Breast epithelium (tissue), 4 donors: ENCODE measurements at regions not wholly inside any gene's neighbourhood (a gene's known extent, or its start where the extent isn't known, plus 50 kb on each side); places are given as distances from the start of the nearest gene placed in this dataset.

ENCODE experiments used
- DNase-seq, 2 donors: peaks; one replicate each; pipeline ENCODE4 v3.0.0-alpha.2; 2019; ENCODE audit warnings: low spot score in 2 of 2
- H3K27ac ChIP-seq, 2 donors: fragments of 200-600 bp; sonication (generic) in 1 of 2; one replicate each; pipeline ENCODE4 v1.5.1; 2016 to 2019; ENCODE audit warnings: mild to moderate bottlenecking in 1 of 2
- H3K27me3 ChIP-seq, 2 donors: fragments of 200-600 bp; sonication (generic) in 1 of 2; one replicate each; pipeline versions ENCODE4 v1.5.1 to v1.6.0; 2017 to 2019; ENCODE audit warnings: control low read depth in 1 of 2, mild to moderate bottlenecking in 1 of 2
- H3K36me3 ChIP-seq: fragments of 200-600 bp; one replicate; pipeline ENCODE4 v1.5.1; 2019
- H3K4me1 ChIP-seq, 2 donors: fragments of 200-600 bp; sonication (generic); one replicate each; pipeline ENCODE4 v1.5.1; 2016 to 2019; ENCODE audit warnings: control low read depth in 1 of 2
- H3K4me3 ChIP-seq, 3 donors: fragments of 200-600 bp; sonication (generic); 1 replicate in 2 of 3; 2 replicates in 1 of 3; pipeline ENCODE4 v1.5.1; 2016 to 2019; ENCODE audit warnings: mild to moderate bottlenecking in 3 of 3, moderate library complexity in 2 of 3
- H3K9me3 ChIP-seq, 2 donors: fragments of 200-600 bp; sonication (generic) in 1 of 2; one replicate each; pipeline ENCODE4 v1.5.1; 2016 to 2019; ENCODE audit warnings: control low read depth in 1 of 2
- CTCF ChIP-seq, 3 donors: fragments of 450-650 bp; IDR thresholded peaks; one replicate each; pipeline ENCODE4 v1.5.1; 2016 to 2017; ENCODE audit warnings: antibody characterized with exemption in 3 of 3, mild to moderate bottlenecking in 3 of 3, moderate library complexity in 3 of 3
- POLR2A ChIP-seq: fragments of 450-650 bp; IDR thresholded peaks from one replicate; pipeline ENCODE4 v1.6.1; 2016; ENCODE audit warnings: antibody characterized with exemption, mild to moderate bottlenecking, moderate library complexity
- POLR2AphosphoS5 ChIP-seq, 3 donors: sonication (generic); formaldehyde crosslinking; IDR thresholded peaks; one replicate each; pipeline ENCODE4 v1.6.1; 2017; ENCODE audit warnings: antibody characterized with exemption in 3 of 3
- intact Hi-C: fragments of 100-400 bp; cut with DNase I; formaldehyde crosslinking; loops from one replicate; pipeline ENCODE4 v1.15.1; 2023; ENCODE audit warnings: low total_unique reads

DNA sequence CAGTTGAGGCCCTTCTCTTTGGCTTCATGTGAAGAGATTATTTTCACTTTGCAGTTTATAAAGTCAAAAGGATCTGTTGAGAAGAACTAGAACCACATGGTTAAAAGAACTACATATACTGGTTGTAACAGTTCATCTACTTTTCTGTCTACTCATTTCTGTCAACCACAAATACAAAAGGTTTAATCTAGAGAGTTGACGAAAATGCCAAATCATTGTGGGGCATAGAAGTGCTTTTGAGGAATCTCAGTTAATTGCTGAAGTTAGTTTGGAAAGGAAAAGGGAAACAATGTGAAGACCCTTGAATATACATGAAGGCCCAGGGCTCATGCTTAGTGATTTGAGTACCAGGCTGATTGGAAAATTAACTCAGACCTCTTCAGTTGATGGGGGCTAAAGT is 415.7 kb upstream of the ZP4 start:
- H3K27ac ChIP-seq: no peak overlapping the region
- H3K9me3 ChIP-seq: no peaks in the 10 kb centered on the region
- no peaks in the 10 kb centered on the region for H3K36me3 ChIP-seq
- DNase-seq: no peak
- intact Hi-C loops: no loop called here
- no peak overlapping the region for H3K4me3 ChIP-seq
- TF ChIP-seq POLR2A: no peak
- H3K27me3 ChIP-seq: no peaks in the 10 kb centered on the region
- no peaks in the 10 kb centered on the region for H3K4me1 ChIP-seq

DNA sequence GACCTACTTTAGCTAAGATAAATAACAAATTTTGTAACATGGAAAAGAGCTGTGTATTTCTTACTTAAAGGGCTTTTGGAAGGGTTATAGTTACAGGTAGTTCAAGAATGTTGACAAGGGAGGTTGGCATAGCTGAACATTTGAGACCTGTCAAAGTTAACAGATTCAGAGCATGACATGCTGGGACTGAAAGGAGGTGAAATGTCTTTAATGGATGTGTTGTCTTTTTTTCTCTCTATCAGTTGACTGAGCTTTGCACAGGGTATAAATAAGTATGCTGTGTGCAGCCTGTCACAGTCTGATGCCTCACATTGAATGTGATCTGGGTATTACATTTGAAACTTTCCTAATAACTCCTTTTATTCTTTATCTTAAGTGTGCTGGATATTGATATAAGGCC is 411.9 kb upstream of the ZP4 start:
- Histone ChIP-seq H3K27me3 (no peaks in the 10 kb centered on the region), H3K4me1 (no peaks in the 10 kb centered on the region), H3K9me3 (no peaks in the 10 kb centered on the region), H3K36me3 (no peaks in the 10 kb centered on the region), H3K27ac (no peak overlapping the region), H3K4me3 (no peak overlapping the region)
- intact Hi-C loops: no loop called here
- no peak for DNase-seq
- TF ChIP-seq POLR2AphosphoS5 (IDR thresholded peaks at IDR 0.05): no peak
- TF ChIP-seq CTCF (IDR thresholded peaks at IDR 0.05): no peak
- no peak for TF ChIP-seq POLR2A

DNA sequence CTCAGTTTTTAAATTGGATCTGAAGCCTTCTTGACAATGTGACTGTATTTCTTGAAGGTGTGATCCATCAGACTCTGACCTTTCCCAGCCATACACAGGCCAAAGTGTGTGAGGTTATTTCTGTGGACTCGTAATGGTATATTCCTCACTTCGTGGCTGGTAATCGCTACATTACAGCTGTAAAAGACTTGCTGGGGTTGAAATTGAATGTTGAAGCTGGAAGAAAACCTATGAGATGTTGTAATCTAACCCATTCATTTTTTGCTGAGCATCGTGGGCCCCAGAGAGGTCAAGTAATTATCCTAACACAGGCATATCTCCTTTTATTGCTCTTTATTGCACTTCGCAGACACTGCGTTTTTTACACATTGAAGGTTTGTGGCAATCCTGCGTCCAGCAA is 405.6 kb upstream of the ZP4 start:
- peaks cover 0 to 6% of the 10 kb centered on the region in 2 donors for H3K9me3 ChIP-seq
- H3K27ac ChIP-seq: no peak overlapping the region
- intact Hi-C loops: no loop called here
- no peaks in the 10 kb centered on the region for H3K4me1 ChIP-seq
- H3K27me3 ChIP-seq: no peaks in the 10 kb centered on the region
- TF ChIP-seq POLR2AphosphoS5 (IDR thresholded peaks at IDR 0.05): no peak
- no peak for TF ChIP-seq CTCF (IDR thresholded peaks at IDR 0.05)
- no peak for TF ChIP-seq POLR2A
- no peak overlapping the region for H3K4me3 ChIP-seq
- no peaks in the 10 kb centered on the region for H3K36me3 ChIP-seq
- DNase-seq: no peak

GRCh38 chr1:238293075-238293474 is 402.4 kb upstream of the ZP4 start:
- Histone ChIP-seq H3K9me3 (peaks cover 0 to 6% of the 10 kb centered on the region in 2 donors), H3K4me1 (no peaks in the 10 kb centered on the region), H3K4me3 (no peak overlapping the region), H3K27me3 (no peaks in the 10 kb centered on the region), H3K36me3 (no peaks in the 10 kb centered on the region), H3K27ac (no peak overlapping the region)
- intact Hi-C loops: no loop called here
- DNase-seq: no peak
- no peak for TF ChIP-seq POLR2AphosphoS5 (IDR thresholded peaks at IDR 0.05)
- no peak for TF ChIP-seq CTCF (IDR thresholded peaks at IDR 0.05)
- TF ChIP-seq POLR2A: no peak

- no peak for DNase-seq
- Histone ChIP-seq H3K27me3 (no peaks in the 10 kb centered on the region), H3K9me3 (peaks cover 0 to 4% of the 10 kb centered on the region in 2 donors), H3K4me3 (no peak overlapping the region), H3K36me3 (no peaks in the 10 kb centered on the region), H3K4me1 (no peaks in the 10 kb centered on the region), H3K27ac (no peak overlapping the region)
- TF ChIP-seq POLR2AphosphoS5 (IDR thresholded peaks at IDR 0.05): no peak
- intact Hi-C loops: no loop called here
These were observed 390.7 kb upstream of the ZP4 start for GRCh38 chr1:238281418-238281817.

DNA sequence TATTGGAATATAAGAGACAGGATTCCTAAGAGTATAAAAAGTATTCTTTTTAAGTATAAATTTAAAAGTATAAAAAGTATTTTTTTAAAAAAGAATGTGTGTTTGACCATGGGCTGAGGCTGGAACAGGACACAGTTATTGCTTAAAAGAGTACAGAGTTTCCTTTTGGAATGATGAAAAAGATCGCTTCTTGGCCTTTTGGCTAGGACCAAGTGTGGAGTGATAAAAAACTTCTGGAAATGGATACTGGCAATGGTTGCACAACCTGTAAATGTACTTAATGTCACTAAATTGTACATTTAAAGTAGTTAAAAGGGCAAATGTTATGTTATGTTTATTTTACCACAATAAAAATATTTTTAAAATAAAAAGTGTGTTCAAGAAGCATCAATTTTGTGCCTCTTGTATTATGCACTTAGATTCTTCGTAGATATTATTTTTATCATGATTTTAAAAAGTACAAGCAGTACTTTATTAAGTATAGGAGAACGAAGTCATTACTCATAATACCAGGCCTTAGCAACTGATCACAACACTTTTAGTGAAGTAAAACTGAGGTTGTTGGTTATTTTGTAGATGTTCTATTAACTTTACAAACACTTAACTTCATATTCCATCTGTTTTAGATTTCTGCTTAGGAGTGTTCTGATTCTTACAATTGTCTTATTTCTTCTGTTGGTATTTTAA is 389.1 kb upstream of the ZP4 start:
- no peak overlapping the region for H3K4me3 ChIP-seq
- TF ChIP-seq CTCF (IDR thresholded peaks at IDR 0.05): no peak
- no peak for TF ChIP-seq POLR2A
- no peak for TF ChIP-seq POLR2AphosphoS5 (IDR thresholded peaks at IDR 0.05)
- H3K9me3 ChIP-seq: peaks cover 0 to 14% of the 10 kb centered on the region in 2 donors
- no peaks in the 10 kb centered on the region for H3K4me1 ChIP-seq
- intact Hi-C loops: no loop called here
- no peak overlapping the region for H3K27ac ChIP-seq
- no peaks in the 10 kb centered on the region for H3K36me3 ChIP-seq
- H3K27me3 ChIP-seq: no peaks in the 10 kb centered on the region
- no peak for DNase-seq
